ENCODE measurements at regions not wholly inside any gene's neighbourhood (a gene's known extent, or its start where the extent isn't known, plus 50 kb on each side); places are given as distances from the start of the nearest gene placed in this dataset.

- no peak for TF ChIP-seq EP300 (IDR thresholded peaks at IDR 0.05; ENCODE audit: borderline replicate concordance)
- no peak for TF ChIP-seq ZBTB7A (IDR thresholded peaks at IDR 0.05; ENCODE audit: low read depth)
- no peak for TF ChIP-seq CREB1 (IDR thresholded peaks at IDR 0.05; ENCODE audit: low read depth)
- no peak for TF ChIP-seq RAD21 (IDR thresholded peaks at IDR 0.05; ENCODE audit: low read depth)
- TF ChIP-seq TAF1 (IDR thresholded peaks at IDR 0.05; ENCODE audit: low read depth): no peak
Observed at GRCh38 chr7:81415181-81415580, 354.7 kb downstream of the HGF start.

Measured in Ishikawa (cell line).